CD4-positive, alpha-beta T cell (primary cell): ENCODE measurements at regions not wholly inside any gene's neighbourhood (a gene's known extent, or its start where the extent isn't known, plus 50 kb on each side); places are given as distances from the start of the nearest gene placed in this dataset.
A peak's percentile ranks its signal among the peaks of the same experiment; 100 is the strongest.

Experiments used
- ATAC-seq: fragments of 200-7000 bp; cut with Tn5 transposase; one replicate; pipeline ENCODE4 v1.10.0; 2022; ENCODE audit warnings: mild to moderate bottlenecking; ENCODE audit not compliant: poor library complexity
- CTCF ChIA-PET: fragments of 350-600 bp; sonication (Branson Sonifier 250); formaldehyde crosslinking; loops from one replicate; lab custom pipeline; 2021; ENCODE audit warnings: antibody characterized with exemption, inconsistent platforms; lab: Charles Lee
- POLR2A ChIA-PET: fragments of 350-600 bp; sonication (Branson Sonifier 250); formaldehyde crosslinking; loops from one replicate; lab custom pipeline; 2021; ENCODE audit warnings: antibody characterized with exemption, inconsistent platforms; lab: Charles Lee
- DNase-seq, 14 experiments: peaks; one replicate each; pipeline ENCODE4 v3.0.0-alpha.2; 2013 to 2020; ENCODE audit warnings: mixed read lengths in 2 of 14
- H3K27ac ChIP-seq, 2 donors: one replicate each; pipeline versions ENCODE4 v1.5.1 to v1.7.0; 2013; ENCODE audit warnings: low read length in 2 of 2, low read depth in 1 of 2, mild to moderate bottlenecking in 1 of 2
- H3K27me3 ChIP-seq, 2 experiments: 1 replicate in 1 of 2; 2 replicates in 1 of 2; pipeline versions ENCODE4 v1.6.1 to v1.7.0; 2013; ENCODE audit warnings: low read length in 2 of 2, control low read depth in 1 of 2, mild to moderate bottlenecking in 1 of 2, moderate library complexity in 1 of 2; ENCODE audit not compliant: insufficient read depth in 2 of 2, control insufficient read depth in 1 of 2
- H3K36me3 ChIP-seq: one replicate; pipeline ENCODE4 v1.6.1; 2013; ENCODE audit warnings: low read length, control low read depth; ENCODE audit not compliant: insufficient read depth
- H3K4me1 ChIP-seq: one replicate; pipeline ENCODE4 v1.6.1; 2013; ENCODE audit warnings: low read length, control low read depth; ENCODE audit not compliant: insufficient read depth
- H3K4me3 ChIP-seq: one replicate; pipeline ENCODE4 v1.5.1; 2013; ENCODE audit warnings: mild to moderate bottlenecking, low read length, moderate library complexity
- H3K9me3 ChIP-seq, 2 experiments: 1 replicate in 1 of 2; 2 replicates in 1 of 2; pipeline versions ENCODE4 v1.6.1 to v1.7.0; 2013; ENCODE audit warnings: low read length in 2 of 2, mild to moderate bottlenecking in 2 of 2, control low read depth in 1 of 2, moderate library complexity in 1 of 2; ENCODE audit not compliant: control insufficient read depth in 1 of 2, insufficient read depth in 1 of 2
- H3K27ac Mint-ChIP-seq: one replicate; pipeline ENCODE4 v1.8.0; 2020; ENCODE audit warnings: mixed read lengths
- H3K27me3 Mint-ChIP-seq: one replicate; pipeline ENCODE4 v1.8.0; 2021; ENCODE audit warnings: mixed read lengths
- H3K36me3 Mint-ChIP-seq: one replicate; pipeline ENCODE4 v1.8.0; 2021; ENCODE audit warnings: low read depth, mixed read lengths
- H3K4me1 Mint-ChIP-seq: one replicate; pipeline ENCODE4 v1.8.0; 2021; ENCODE audit warnings: low read depth, mixed read lengths
- H3K4me3 Mint-ChIP-seq: one replicate; pipeline ENCODE4 v1.8.0; 2020; ENCODE audit warnings: mild to moderate bottlenecking, mixed read lengths
- H3K9me3 Mint-ChIP-seq: one replicate; pipeline ENCODE4 v1.8.0; 2020; ENCODE audit warnings: mixed read lengths
- CTCF ChIP-seq: fragments of 200-600 bp; IDR thresholded peaks from one replicate; pipeline ENCODE4 v1.8.0; 2022; ENCODE audit warnings: antibody characterized with exemption, mild to moderate bottlenecking
- intact Hi-C, 2 experiments: fragments of 100-400 bp; cut with DNase I in 1 of 2; cut with micrococcal nuclease in 1 of 2; formaldehyde crosslinking; loops; one replicate each; pipeline versions ENCODE4 v1.15.1 to v1.9.0; 2023 to 2025; cut with DNase I, micrococcal nuclease

- no peak overlapping the region for H3K4me3 Mint-ChIP-seq
- DNase-seq (peak; percentile 13 to 67 (median 35)), ATAC-seq (peak; percentile 56)
- no peaks in the 10 kb centered on the region for H3K4me1 ChIP-seq
- ChIA-PET POLR2A (interaction anchor here (0.6 kb wide), 1 partner anchor 276 kb away, joined by 3 read pairs; no protein-coding TSS in a partner anchor), CTCF (interaction anchor here (1.0 to 1.2 kb wide), 2 partner anchors 82 to 539 kb away, joined by 3 to 6 read pairs; no protein-coding TSS in a partner anchor)
- H3K27ac Mint-ChIP-seq, result no peak overlapping the region
- H3K4me1 Mint-ChIP-seq, result no peaks in the 10 kb centered on the region
- no peaks in the 10 kb centered on the region for H3K9me3 Mint-ChIP-seq
- H3K27ac ChIP-seq, result no peak overlapping the region
- intact Hi-C loops, result loop anchor here (1.0 to 10.0 kb wide), 6 partner anchors 263 to 1614 kb away; no protein-coding TSS in a partner anchor
- TF ChIP-seq CTCF, result peak; percentile 71
- no peaks in the 10 kb centered on the region for H3K9me3 ChIP-seq
- H3K4me3 ChIP-seq, result no peak overlapping the region
- no peaks in the 10 kb centered on the region for H3K36me3 ChIP-seq
- H3K27me3 Mint-ChIP-seq, result no peaks in the 10 kb centered on the region
- H3K27me3 ChIP-seq, result no peaks in the 10 kb centered on the region
- H3K36me3 Mint-ChIP-seq, result no peaks in the 10 kb centered on the region
Measured at GRCh38 chr1:61588736-61589672, 135.9 kb downstream of the TM2D1 start.

GRCh38 chr1:61585714-61586113 lies 139.2 kb downstream of the TM2D1 start:
- POLR2A ChIA-PET, result no interaction called here
- H3K9me3 ChIP-seq, result no peaks in the 10 kb centered on the region
- H3K27ac ChIP-seq, result no peak overlapping the region
- intact Hi-C loops, result loop anchor here (5.0 to 10.0 kb wide), 4 partner anchors 267 to 1611 kb away; no protein-coding TSS in a partner anchor
- no peaks in the 10 kb centered on the region for H3K36me3 ChIP-seq
- DNase-seq, result no peak
- no peaks in the 10 kb centered on the region for H3K27me3 ChIP-seq
- Mint-ChIP-seq H3K4me3 (no peak overlapping the region), H3K27me3 (peaks cover 5% of the 10 kb centered on the region), H3K4me1 (no peaks in the 10 kb centered on the region), H3K27ac (no peak overlapping the region), H3K9me3 (no peaks in the 10 kb centered on the region), H3K36me3 (no peaks in the 10 kb centered on the region)
- ATAC-seq, result no peak
- no peak for TF ChIP-seq CTCF
- CTCF ChIA-PET, result no interaction called here
- no peak overlapping the region for H3K4me3 ChIP-seq
- H3K4me1 ChIP-seq, result no peaks in the 10 kb centered on the region

GRCh38 chr1:61583703-61584102 lies 141.2 kb downstream of the TM2D1 start:
- no peak overlapping the region for H3K4me3 Mint-ChIP-seq
- Histone ChIP-seq H3K9me3 (no peaks in the 10 kb centered on the region), H3K4me3 (no peak overlapping the region), H3K27me3 (peaks cover 5 to 7% of the 10 kb centered on the region in 2 experiments), H3K4me1 (no peaks in the 10 kb centered on the region), H3K36me3 (no peaks in the 10 kb centered on the region), H3K27ac (no peak overlapping the region)
- intact Hi-C loops, result loop anchor here (10.0 kb wide), 2 partner anchors 609 to 1609 kb away; no protein-coding TSS in a partner anchor
- no peak for ATAC-seq
- ChIA-PET CTCF (no interaction called here), POLR2A (no interaction called here)
- peaks cover 17% of the 10 kb centered on the region for H3K27me3 Mint-ChIP-seq
- no peak overlapping the region for H3K27ac Mint-ChIP-seq
- DNase-seq, result no peak
- TF ChIP-seq CTCF, result no peak
- no peaks in the 10 kb centered on the region for H3K4me1 Mint-ChIP-seq
- H3K9me3 Mint-ChIP-seq, result no peaks in the 10 kb centered on the region
- H3K36me3 Mint-ChIP-seq, result no peaks in the 10 kb centered on the region
